Progenitor cell of endocrine pancreas (in vitro differentiated cells): ENCODE measurements at regions not wholly inside any gene's neighbourhood (a gene's known extent, or its start where the extent isn't known, plus 50 kb on each side); places are given as distances from the start of the nearest gene placed in this dataset.

Experiments used
- DNase-seq: peaks from one replicate; pipeline ENCODE4 v3.0.0; 2021; ENCODE audit warnings: low spot score; ENCODE audit not compliant: unreplicated experiment
- H3K27ac Mint-ChIP-seq: 2 replicates; pipeline ENCODE4 v1.8.0; 2021; ENCODE audit warnings: mild to moderate bottlenecking, moderate library complexity, mixed read lengths
- H3K27me3 Mint-ChIP-seq: 2 replicates; pipeline ENCODE4 v1.8.0; 2021; ENCODE audit warnings: mixed read lengths
- H3K36me3 Mint-ChIP-seq: 2 replicates; pipeline ENCODE4 v1.8.0; 2022; ENCODE audit warnings: mixed read lengths; ENCODE audit not compliant: insufficient read depth
- H3K4me1 Mint-ChIP-seq: 2 replicates; pipeline ENCODE4 v1.8.0; 2021; ENCODE audit warnings: low read depth, mixed read lengths
- H3K4me3 Mint-ChIP-seq: 2 replicates; pipeline ENCODE4 v1.8.0; 2021; ENCODE audit warnings: low read depth, mild to moderate bottlenecking, moderate library complexity, mixed read lengths
- H3K9me3 Mint-ChIP-seq: 2 replicates; pipeline ENCODE4 v1.8.0; 2021; ENCODE audit warnings: low read depth, mixed read lengths
- TF ChIP-seq, protein P1 (sequence below): fragments of 200-600 bp; sonication (generic); IDR thresholded peaks from one replicate; pipeline ENCODE4 v1.5.0; 2021; ENCODE audit warnings: antibody characterized with exemption, mild to moderate bottlenecking; ENCODE audit not compliant: unreplicated experiment

DNA sequence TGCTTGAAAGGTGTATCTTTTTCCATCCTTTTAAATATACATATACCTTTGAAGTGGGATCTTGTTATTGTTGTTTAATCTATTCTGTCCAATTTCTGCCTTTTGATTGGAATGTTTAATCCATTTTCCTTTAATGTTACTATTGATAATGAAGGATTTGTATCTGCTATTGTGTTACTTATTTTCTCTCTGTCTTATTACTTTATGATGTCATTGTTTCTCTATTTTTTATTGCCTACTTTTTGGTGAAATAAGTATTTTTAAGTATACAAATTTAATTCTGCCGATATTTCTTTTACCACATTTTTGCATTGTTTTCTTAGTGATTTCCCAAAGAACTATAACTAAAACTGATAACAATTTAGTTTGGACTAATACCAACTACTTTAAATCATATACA lies 121.8 kb downstream of the RASSF9 start:
- TF ChIP-seq, protein P1, sequence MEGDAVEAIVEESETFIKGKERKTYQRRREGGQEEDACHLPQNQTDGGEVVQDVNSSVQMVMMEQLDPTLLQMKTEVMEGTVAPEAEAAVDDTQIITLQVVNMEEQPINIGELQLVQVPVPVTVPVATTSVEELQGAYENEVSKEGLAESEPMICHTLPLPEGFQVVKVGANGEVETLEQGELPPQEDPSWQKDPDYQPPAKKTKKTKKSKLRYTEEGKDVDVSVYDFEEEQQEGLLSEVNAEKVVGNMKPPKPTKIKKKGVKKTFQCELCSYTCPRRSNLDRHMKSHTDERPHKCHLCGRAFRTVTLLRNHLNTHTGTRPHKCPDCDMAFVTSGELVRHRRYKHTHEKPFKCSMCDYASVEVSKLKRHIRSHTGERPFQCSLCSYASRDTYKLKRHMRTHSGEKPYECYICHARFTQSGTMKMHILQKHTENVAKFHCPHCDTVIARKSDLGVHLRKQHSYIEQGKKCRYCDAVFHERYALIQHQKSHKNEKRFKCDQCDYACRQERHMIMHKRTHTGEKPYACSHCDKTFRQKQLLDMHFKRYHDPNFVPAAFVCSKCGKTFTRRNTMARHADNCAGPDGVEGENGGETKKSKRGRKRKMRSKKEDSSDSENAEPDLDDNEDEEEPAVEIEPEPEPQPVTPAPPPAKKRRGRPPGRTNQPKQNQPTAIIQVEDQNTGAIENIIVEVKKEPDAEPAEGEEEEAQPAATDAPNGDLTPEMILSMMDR: no peak
- H3K36me3 Mint-ChIP-seq: no peaks in the 10 kb centered on the region
- H3K27ac Mint-ChIP-seq: no peak overlapping the region
- DNase-seq: no peak
- H3K9me3 Mint-ChIP-seq: peaks cover 3% of the 10 kb centered on the region
- H3K27me3 Mint-ChIP-seq: no peaks in the 10 kb centered on the region
- no peak overlapping the region for H3K4me3 Mint-ChIP-seq
- H3K4me1 Mint-ChIP-seq: no peaks in the 10 kb centered on the region

DNA sequence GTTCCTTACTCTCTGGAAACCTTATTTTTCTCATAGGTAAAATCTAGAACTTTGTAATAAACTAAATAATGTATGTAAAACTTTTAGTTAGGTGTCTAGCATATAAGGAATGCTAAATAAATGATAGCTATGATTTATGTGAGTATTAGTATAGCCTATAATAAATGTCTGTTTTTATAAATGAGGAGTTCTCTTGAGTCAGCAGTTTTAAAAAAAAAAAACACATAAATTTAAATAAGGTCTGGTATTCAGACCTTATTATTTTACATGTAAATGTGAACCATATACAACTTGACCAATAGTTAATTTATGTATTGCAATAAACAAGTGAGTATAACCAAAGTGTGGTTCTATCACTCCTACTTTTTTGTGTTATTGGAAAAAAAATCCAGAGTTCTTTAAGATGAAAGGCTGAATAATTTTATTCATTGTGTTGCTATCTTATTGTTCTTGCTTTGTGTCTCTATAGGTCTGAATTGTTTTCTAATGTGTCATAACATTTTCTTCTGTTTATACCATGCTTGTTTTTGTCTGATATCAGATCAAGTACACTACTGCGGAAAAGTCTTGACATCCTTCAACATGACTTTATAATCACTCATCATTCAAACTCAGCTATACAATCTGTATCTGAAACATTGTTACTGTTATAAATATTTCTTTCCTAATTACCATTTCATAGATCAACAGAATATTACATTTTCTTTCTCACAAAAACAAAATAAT lies 115.7 kb downstream of the RASSF9 start:
- Mint-ChIP-seq H3K4me3 (no peak overlapping the region), H3K9me3 (peaks cover 3% of the 10 kb centered on the region), H3K27ac (no peak overlapping the region), H3K4me1 (no peaks in the 10 kb centered on the region), H3K36me3 (no peaks in the 10 kb centered on the region), H3K27me3 (no peaks in the 10 kb centered on the region)
- TF ChIP-seq, protein P1: no peak
- no peak for DNase-seq

DNA sequence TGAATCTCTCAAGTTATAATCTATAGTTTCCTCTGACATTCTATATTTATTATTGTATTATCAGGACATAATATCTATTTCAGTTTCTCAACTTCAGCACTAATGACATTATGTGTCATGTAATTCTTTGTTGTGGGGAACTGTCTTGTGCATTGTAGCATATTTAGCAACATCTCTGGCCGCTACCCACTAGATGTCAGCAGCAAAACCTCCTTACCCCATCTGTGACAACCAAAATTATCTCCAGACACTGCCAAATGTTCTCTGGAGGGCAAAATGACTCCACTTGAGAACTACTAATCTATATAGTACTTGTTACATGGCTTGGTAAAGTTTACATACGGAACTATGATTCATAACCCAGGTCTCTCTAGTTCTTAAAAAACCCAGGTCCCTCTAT lies 110.2 kb downstream of the RASSF9 start:
- no peaks in the 10 kb centered on the region for H3K27me3 Mint-ChIP-seq
- no peaks in the 10 kb centered on the region for H3K9me3 Mint-ChIP-seq
- H3K36me3 Mint-ChIP-seq: no peaks in the 10 kb centered on the region
- no peaks in the 10 kb centered on the region for H3K4me1 Mint-ChIP-seq
- H3K4me3 Mint-ChIP-seq: no peak overlapping the region
- no peak for DNase-seq
- TF ChIP-seq, protein P1: no peak
- no peak overlapping the region for H3K27ac Mint-ChIP-seq

DNA sequence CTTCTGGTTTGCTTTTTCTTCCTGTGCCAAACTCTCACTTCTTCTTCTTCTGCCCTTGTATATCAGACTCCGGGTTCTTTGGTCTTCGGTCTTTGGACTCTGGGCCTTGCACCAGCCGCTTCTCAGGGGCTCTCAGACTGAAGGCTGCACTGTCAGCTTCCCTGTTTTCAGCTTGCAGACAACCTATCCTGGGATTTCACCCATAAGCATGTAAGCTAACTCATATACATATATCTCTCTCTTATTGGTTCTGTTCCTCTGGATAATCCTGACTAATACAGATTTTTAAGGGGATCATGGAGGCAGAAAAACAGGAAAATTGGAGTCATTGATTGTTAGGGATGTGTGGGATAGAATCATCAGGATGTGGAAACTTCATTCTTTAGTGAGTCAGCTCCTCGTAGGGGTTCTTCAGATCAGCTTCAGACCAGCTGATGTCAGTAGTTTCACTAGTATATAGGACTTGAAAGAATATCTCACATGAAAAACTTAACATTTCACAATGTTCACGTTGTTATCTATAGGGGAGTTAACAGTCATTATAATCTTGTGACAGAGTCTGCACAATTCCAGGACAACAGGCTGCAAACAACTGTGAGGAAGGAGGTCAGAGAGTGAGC lies 102.9 kb downstream of the RASSF9 start:
- no peaks in the 10 kb centered on the region for H3K27me3 Mint-ChIP-seq
- no peaks in the 10 kb centered on the region for H3K9me3 Mint-ChIP-seq
- H3K4me3 Mint-ChIP-seq: no peak overlapping the region
- no peak for DNase-seq
- H3K36me3 Mint-ChIP-seq: no peaks in the 10 kb centered on the region
- no peaks in the 10 kb centered on the region for H3K4me1 Mint-ChIP-seq
- TF ChIP-seq, protein P1: no peak
- no peak overlapping the region for H3K27ac Mint-ChIP-seq

DNA sequence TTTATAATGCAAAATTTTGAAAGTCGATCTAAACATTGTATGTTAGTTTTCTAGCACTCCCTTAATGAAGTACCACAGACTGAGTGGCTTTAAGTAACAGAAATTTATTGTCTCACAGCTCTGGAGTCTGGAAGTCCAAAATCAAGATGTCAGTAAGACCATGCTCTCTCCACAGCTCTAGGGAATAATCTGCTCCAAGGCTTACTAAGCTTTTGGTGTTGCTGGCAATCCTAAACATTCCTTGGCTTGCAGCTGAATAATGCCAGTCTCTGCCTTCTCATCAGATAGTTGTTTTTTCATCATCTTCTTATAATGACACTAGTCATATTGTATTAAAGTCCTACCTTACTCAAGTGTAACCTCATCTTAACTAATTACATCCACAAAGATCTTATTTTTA lies 102.2 kb downstream of the RASSF9 start:
- Mint-ChIP-seq H3K4me1 (no peaks in the 10 kb centered on the region), H3K4me3 (no peak overlapping the region), H3K9me3 (no peaks in the 10 kb centered on the region), H3K36me3 (no peaks in the 10 kb centered on the region), H3K27me3 (no peaks in the 10 kb centered on the region), H3K27ac (no peak overlapping the region)
- no peak for DNase-seq
- TF ChIP-seq, protein P1: no peak
